Uterus (tissue), 2 donors: ENCODE measurements at regions not wholly inside any gene's neighbourhood (a gene's known extent, or its start where the extent isn't known, plus 50 kb on each side); places are given as distances from the start of the nearest gene placed in this dataset.

Experiments used
- POLR2A ChIP-seq, 2 donors: fragments of 450-650 bp; IDR thresholded peaks; one replicate each; pipeline ENCODE4 v1.6.1; 2016; ENCODE audit warnings: antibody characterized with exemption in 2 of 2, mild to moderate bottlenecking in 1 of 2, moderate library complexity in 1 of 2
- TF ChIP-seq, protein P1 (sequence below), 4 experiments: fragments of 200-600 bp in 2 of 4; fragments of 450-650 bp in 2 of 4; sonication (generic) in 2 of 4; IDR thresholded peaks; one replicate each; pipeline ENCODE4 v1.5.1; 2016 to 2019; ENCODE audit warnings: antibody characterized with exemption in 4 of 4, mild to moderate bottlenecking in 2 of 4, moderate library complexity in 1 of 4

DNA sequence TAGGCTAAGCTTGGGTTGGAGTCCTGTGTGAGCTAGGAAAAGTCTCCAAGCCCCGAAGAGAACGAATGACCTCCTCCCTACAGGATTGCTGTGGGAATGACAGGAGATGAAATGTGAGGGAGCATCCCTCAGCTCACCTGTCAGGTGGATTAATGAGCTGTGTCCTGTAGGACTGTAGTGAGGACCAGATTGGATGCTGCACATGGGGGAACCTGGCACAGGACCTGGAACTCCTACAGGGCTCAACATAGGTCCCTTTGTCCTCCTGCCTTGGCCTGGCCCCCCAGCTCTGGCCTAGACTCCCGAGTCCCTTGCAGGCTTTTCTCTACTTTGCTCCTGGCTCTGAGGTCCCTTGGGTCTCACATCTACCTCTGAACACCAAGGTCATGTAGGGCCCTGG, 155.7 kb downstream of the PTPRU start:
- TF ChIP-seq POLR2A (IDR thresholded peaks at IDR 0.05): no peak
- TF ChIP-seq, protein P1, sequence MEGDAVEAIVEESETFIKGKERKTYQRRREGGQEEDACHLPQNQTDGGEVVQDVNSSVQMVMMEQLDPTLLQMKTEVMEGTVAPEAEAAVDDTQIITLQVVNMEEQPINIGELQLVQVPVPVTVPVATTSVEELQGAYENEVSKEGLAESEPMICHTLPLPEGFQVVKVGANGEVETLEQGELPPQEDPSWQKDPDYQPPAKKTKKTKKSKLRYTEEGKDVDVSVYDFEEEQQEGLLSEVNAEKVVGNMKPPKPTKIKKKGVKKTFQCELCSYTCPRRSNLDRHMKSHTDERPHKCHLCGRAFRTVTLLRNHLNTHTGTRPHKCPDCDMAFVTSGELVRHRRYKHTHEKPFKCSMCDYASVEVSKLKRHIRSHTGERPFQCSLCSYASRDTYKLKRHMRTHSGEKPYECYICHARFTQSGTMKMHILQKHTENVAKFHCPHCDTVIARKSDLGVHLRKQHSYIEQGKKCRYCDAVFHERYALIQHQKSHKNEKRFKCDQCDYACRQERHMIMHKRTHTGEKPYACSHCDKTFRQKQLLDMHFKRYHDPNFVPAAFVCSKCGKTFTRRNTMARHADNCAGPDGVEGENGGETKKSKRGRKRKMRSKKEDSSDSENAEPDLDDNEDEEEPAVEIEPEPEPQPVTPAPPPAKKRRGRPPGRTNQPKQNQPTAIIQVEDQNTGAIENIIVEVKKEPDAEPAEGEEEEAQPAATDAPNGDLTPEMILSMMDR (IDR thresholded peaks at IDR 0.05): no peak
